OCI-LY1 (cell line): ENCODE measurements at regions not wholly inside any gene's neighbourhood (a gene's known extent, or its start where the extent isn't known, plus 50 kb on each side); places are given as distances from the start of the nearest gene placed in this dataset.

Experiments
- CTCF ChIP-seq: fragments of 200-600 bp; sonication (generic), shearing (Covaris generic); IDR thresholded peaks from 2 replicates; pipeline ENCODE4 v1.5.1; 2017; ENCODE audit warnings: mild to moderate bottlenecking, antibody characterized with exemption, low read length, moderate library complexity, mixed read lengths
- EZH2 ChIP-seq: fragments of 200-600 bp; sonication (generic), shearing (Covaris generic); IDR thresholded peaks from 2 replicates; pipeline ENCODE4 v1.8.0; 2017; ENCODE audit warnings: borderline replicate concordance, mixed run types, mild to moderate bottlenecking, antibody characterized with exemption, low read length, moderate library complexity, mixed read lengths

- no peak for TF ChIP-seq CTCF
- no peak for TF ChIP-seq EZH2
Observed at GRCh38 chr12:78797196-78797931, 67.2 kb upstream of the SYT1 start.
